ENCODE measurements at regions not wholly inside any gene's neighbourhood (a gene's known extent, or its start where the extent isn't known, plus 50 kb on each side); places are given as distances from the start of the nearest gene placed in this dataset.
"Not testable (repeated sequence)": the region's sequence is repeated elsewhere in the genome, so short reads cannot be mapped to it uniquely, and the experiment has no call there.

DNA sequence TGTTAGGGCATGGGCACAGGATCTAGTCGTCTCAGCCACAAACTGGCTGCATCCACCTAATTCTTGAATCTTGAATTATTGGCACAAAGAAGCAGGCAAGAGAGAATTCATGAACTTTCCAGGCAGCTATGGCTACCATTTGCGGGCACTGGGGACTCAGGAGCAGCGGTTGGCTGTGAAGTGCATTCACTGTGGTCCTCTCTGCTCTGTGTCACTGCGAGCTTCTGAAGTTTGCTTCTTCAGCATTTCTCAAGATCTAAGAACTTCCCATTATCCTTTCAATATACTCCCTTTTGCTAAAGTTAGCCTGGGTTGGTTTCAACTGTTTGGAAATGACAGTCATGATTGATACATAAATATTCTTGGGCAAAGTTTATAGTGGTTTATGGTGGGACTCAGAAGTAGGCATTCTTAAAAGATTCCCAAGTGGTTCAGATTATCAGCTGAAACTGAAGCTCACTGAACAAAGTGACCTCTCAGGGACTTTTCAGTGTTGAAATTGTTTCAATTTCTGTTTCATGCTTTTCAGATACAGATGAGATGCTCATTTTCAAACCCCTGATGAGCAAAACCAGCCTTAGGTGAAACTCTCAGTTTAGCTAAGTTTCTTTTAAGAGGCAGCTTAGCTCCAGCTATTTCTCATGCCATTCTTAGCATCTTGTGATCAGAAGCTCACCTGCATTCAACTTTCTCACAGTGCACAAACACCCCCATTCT lies 1258.3 kb upstream of the GYPC start:
- TF ChIP-seq POLR2A (IDR thresholded peaks at IDR 0.05), result no peak
- TF ChIP-seq, protein P1, sequence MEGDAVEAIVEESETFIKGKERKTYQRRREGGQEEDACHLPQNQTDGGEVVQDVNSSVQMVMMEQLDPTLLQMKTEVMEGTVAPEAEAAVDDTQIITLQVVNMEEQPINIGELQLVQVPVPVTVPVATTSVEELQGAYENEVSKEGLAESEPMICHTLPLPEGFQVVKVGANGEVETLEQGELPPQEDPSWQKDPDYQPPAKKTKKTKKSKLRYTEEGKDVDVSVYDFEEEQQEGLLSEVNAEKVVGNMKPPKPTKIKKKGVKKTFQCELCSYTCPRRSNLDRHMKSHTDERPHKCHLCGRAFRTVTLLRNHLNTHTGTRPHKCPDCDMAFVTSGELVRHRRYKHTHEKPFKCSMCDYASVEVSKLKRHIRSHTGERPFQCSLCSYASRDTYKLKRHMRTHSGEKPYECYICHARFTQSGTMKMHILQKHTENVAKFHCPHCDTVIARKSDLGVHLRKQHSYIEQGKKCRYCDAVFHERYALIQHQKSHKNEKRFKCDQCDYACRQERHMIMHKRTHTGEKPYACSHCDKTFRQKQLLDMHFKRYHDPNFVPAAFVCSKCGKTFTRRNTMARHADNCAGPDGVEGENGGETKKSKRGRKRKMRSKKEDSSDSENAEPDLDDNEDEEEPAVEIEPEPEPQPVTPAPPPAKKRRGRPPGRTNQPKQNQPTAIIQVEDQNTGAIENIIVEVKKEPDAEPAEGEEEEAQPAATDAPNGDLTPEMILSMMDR (IDR thresholded peaks at IDR 0.05), result no peak
- 77 to 81% methylated on average over 4 of the region's 4 CpGs for WGBS, 2 donors
- Histone ChIP-seq H3K9me3 (no peaks in the 10 kb centered on the region), H3K4me1 (no peaks in the 10 kb centered on the region), H3K27me3 (no peaks in the 10 kb centered on the region), H3K4me3 (replicated peaks in 1 of 3) (no peak overlapping the region), H3K27ac (no peak overlapping the region), H3K36me3 (no peaks in the 10 kb centered on the region)
- intact Hi-C loops (cut with DNase I), result no loop called here
- DNase-seq, result no peak

DNA sequence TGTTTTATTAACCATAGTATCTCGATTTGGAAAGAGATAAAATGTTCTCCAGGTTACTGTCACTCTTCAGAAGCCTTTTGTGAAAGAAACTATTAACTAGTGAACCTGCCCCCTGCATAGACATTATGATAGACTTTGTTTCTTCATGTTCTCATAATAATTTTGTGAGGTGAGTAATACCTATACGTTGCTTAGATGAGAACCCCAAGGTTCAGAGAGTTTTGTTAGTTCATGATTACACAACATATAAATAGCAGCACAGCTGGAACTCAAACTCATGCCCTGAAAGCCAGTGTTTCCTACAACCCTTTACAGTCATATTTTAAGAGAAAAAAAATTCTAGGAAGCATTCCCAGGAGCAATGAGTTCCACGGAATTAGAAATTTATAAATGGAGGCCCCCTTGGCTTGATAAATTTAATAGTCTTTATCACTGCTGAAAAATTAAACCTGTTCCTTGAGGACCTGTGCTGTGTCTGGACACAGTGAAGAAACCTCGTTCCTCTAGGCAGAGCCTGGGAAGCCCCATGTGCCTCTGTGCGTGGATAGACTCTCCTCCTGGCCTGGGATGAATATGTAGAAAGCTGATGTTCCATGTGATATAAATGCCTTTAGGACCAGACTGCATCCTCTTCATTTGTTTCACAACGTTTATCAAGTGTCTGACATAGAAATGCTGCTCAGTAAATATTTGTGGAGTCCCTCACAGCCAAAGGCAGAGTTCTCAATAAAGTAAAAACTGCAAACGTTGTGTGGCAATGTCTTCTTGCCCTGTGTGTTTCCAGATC lies 1257.0 kb upstream of the GYPC start:
- Histone ChIP-seq H3K4me1 (no peaks in the 10 kb centered on the region), H3K27me3 (no peaks in the 10 kb centered on the region), H3K4me3 (replicated peaks in 1 of 3) (no peak overlapping the region), H3K36me3 (no peaks in the 10 kb centered on the region), H3K27ac (no peak overlapping the region), H3K9me3 (no peaks in the 10 kb centered on the region)
- DNase-seq, result no peak
- TF ChIP-seq, protein P1 (IDR thresholded peaks at IDR 0.05), result no peak
- no peak for TF ChIP-seq POLR2A (IDR thresholded peaks at IDR 0.05)
- 51 to 54% methylated on average over 7 of the region's 7 CpGs for WGBS, 2 donors
- intact Hi-C loops (cut with DNase I), result no loop called here

DNA sequence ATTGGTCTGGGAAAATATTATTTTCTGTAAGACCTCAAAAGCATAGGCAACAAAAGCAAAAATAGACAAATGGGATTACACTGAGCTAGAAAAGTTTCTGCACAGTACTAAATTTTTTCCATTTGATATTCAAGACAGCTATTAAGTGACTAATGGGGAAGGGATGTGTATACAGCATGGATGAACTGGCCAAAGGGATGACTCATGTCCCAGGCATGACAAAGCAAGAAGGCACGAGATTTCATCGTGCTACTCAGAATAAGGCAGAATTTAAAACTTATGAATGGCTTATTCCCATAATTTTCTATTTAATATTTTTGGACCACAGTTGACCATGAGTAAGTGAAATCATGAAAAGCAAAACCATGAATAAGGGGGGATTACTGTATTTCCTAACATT lies 1250.1 kb upstream of the GYPC start:
- intact Hi-C loops (cut with DNase I), result no loop called here
- Histone ChIP-seq H3K9me3 (no peaks in the 10 kb centered on the region), H3K4me3 (replicated peaks in 1 of 3) (no peak overlapping the region), H3K27ac (no peak overlapping the region), H3K36me3 (no peaks in the 10 kb centered on the region), H3K4me1 (no peaks in the 10 kb centered on the region), H3K27me3 (no peaks in the 10 kb centered on the region)
- WGBS, 2 donors, result 50% methylated on average over 2 of the region's 2 CpGs
- DNase-seq, result no peak
- TF ChIP-seq, protein P1 (IDR thresholded peaks at IDR 0.05), result no peak
- no peak for TF ChIP-seq POLR2A (IDR thresholded peaks at IDR 0.05)

DNA sequence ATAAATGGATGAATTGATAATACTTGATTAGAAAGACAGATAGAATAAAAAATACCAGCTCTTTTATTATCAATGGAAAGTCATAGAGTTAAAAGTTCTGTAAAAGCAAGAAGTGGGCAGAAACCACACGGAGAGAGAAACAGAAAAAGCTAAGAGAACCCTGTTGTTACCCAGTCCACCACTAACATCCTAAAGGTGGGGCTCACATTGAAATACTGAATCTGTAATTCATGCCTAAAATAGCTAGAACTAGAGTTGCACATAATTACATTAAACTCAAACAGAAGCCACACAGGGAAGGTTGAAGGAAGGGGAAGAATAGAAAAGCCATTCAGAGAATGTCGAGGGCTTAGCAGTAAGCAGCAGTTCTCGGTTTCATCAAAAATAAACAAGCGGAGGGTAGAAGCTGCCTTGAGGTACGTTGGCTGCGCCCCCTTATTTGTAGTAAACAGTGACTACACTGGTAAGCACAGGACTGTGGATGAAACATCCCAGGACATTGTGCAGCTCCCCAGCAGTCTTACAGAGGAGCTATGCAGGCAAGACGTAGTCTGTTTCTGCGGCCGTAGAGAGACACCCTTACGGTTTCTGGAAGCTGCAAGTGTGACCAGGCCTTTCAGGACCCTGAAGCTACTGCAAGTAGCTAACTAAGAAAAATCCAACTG lies 1247.0 kb upstream of the GYPC start:
- DNase-seq, result no peak
- no peak overlapping the region for H3K4me3 ChIP-seq (replicated peaks in 1 of 3)
- WGBS, 2 donors, result 75 to 78% methylated on average over 10 of the region's 10 CpGs
- H3K27ac ChIP-seq, result no peak overlapping the region
- H3K4me1 ChIP-seq, result no peaks in the 10 kb centered on the region
- intact Hi-C loops (cut with DNase I), result no loop called here
- TF ChIP-seq POLR2A (IDR thresholded peaks at IDR 0.05), result no peak
- TF ChIP-seq, protein P1 (IDR thresholded peaks at IDR 0.05), result no peak
- H3K27me3 ChIP-seq, result no peaks in the 10 kb centered on the region
- no peaks in the 10 kb centered on the region for H3K9me3 ChIP-seq
- H3K36me3 ChIP-seq, result no peaks in the 10 kb centered on the region

DNA sequence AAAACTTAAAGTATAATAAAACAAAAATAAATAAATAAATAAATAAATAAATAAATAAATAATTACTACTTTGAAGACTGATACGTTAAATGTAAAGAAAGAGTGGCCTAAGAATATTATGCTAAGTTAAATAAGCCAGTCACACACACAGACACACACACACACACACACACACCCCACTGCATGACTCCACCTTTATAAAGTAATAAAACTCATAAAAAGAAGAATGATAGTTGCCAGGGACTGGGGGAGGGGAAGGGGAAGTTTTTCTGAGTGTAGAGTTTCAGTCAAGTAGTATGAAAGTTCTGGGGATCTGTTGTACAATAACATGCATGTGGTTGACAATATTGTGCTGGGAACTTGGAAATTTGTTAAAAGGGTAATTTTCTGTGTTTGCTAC lies 1237.5 kb upstream of the GYPC start:
- H3K27me3 ChIP-seq, result no peaks in the 10 kb centered on the region
- no peak for TF ChIP-seq POLR2A (IDR thresholded peaks at IDR 0.05)
- TF ChIP-seq, protein P1 (IDR thresholded peaks at IDR 0.05), result no peak
- WGBS, 2 donors, result 74 to 79% methylated on average over 1 of the region's 1 CpG
- no peaks in the 10 kb centered on the region for H3K4me1 ChIP-seq
- H3K4me3 ChIP-seq (replicated peaks in 1 of 3), result no peak overlapping the region
- no peaks in the 10 kb centered on the region for H3K9me3 ChIP-seq
- intact Hi-C loops (cut with DNase I), result no loop called here
- no peak overlapping the region for H3K27ac ChIP-seq
- H3K36me3 ChIP-seq, result no peaks in the 10 kb centered on the region
- DNase-seq, result no peak

DNA sequence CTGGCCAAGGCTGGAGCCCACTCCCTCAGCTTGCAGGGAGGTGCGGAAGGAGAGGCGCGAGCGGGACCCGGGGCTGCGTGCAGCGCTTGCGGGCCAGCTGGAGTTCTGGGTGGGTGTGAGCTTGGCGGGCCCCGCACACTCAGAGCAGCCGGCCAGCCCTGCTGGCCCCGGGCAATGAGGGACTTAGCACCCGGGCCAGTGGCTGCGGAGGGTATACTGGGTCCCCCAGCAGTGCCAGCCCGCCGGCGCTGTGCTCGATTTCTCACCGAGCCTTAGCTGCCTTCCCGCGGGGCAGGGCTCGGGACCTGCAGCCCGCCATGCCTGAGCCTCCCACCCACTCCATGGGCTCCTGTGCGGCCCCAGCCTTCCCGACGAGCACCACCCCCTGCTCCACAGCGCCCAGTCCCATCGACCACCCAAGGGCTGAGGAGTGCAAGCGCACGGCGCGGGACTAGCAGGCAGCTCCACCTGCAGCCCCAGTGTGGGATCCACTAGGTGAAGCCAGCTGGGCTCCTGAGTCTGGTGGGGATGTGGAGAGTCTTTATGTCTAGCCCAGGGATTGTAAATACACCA lies 1233.7 kb upstream of the GYPC start:
- intact Hi-C loops (cut with DNase I); H3K9me3 ChIP-seq; H3K27ac ChIP-seq; H3K27me3 ChIP-seq; H3K4me1 ChIP-seq; H3K36me3 ChIP-seq; H3K4me3 ChIP-seq (replicated peaks in 1 of 3); DNase-seq: not testable (repeated sequence)
- 94 to 95% methylated on average over 6 to 13 of the region's 32 CpGs for WGBS, 2 donors
